ENCODE measurements at regions not wholly inside any gene's neighbourhood (a gene's known extent, or its start where the extent isn't known, plus 50 kb on each side); places are given as distances from the start of the nearest gene placed in this dataset.

GRCh38 chr3:180492047-180492446 is 109.9 kb upstream of the TTC14 start:
- TF ChIP-seq, protein P1, sequence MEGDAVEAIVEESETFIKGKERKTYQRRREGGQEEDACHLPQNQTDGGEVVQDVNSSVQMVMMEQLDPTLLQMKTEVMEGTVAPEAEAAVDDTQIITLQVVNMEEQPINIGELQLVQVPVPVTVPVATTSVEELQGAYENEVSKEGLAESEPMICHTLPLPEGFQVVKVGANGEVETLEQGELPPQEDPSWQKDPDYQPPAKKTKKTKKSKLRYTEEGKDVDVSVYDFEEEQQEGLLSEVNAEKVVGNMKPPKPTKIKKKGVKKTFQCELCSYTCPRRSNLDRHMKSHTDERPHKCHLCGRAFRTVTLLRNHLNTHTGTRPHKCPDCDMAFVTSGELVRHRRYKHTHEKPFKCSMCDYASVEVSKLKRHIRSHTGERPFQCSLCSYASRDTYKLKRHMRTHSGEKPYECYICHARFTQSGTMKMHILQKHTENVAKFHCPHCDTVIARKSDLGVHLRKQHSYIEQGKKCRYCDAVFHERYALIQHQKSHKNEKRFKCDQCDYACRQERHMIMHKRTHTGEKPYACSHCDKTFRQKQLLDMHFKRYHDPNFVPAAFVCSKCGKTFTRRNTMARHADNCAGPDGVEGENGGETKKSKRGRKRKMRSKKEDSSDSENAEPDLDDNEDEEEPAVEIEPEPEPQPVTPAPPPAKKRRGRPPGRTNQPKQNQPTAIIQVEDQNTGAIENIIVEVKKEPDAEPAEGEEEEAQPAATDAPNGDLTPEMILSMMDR (conservative IDR thresholded peaks at IDR 0.05; ENCODE audit: low read depth in 2 of 2), result no peak
- TF ChIP-seq POLR2AphosphoS5 (IDR thresholded peaks at IDR 0.05; ENCODE audit: low read depth), result no peak
- TF ChIP-seq EZH2 (IDR thresholded peaks at IDR 0.05; ENCODE audit: low read depth, unreplicated experiment), result no peak
- no peak for TF ChIP-seq STAT1 (IDR thresholded peaks at IDR 0.05; ENCODE audit: unreplicated experiment)
- no peak for TF ChIP-seq EZH2phosphoT487 (IDR thresholded peaks at IDR 0.05; ENCODE audit: unreplicated experiment)
- TF ChIP-seq ZNF331 (CRISPR knock-in tag; IDR thresholded peaks at IDR 0.05; ENCODE audit: low read depth), result no peak
- no peak for TF ChIP-seq JUNB (IDR thresholded peaks at IDR 0.05; ENCODE audit: unreplicated experiment)
- TF ChIP-seq CREB1 (CRISPR knock-in tag; IDR thresholded peaks at IDR 0.05; ENCODE audit: low read depth), result no peak
- TF ChIP-seq REST (IDR thresholded peaks at IDR 0.05; ENCODE audit: unreplicated experiment), result no peak

Data from GM23338 (cell line).